BE2C (cell line): ENCODE measurements at regions not wholly inside any gene's neighbourhood (a gene's known extent, or its start where the extent isn't known, plus 50 kb on each side); places are given as distances from the start of the nearest gene placed in this dataset.

ENCODE experiments used
- DNase-seq: peaks from one replicate; pipeline ENCODE4 v3.0.0-alpha.2; 2020
- H3K27me3 ChIP-seq: fragments of 250-450 bp; sonication (Bioruptor Pico); 2 replicates; pipeline ENCODE4 v1.5.1; 2020; ENCODE audit warnings: mild to moderate bottlenecking
- H3K36me3 ChIP-seq: fragments of 250-450 bp; sonication (Bioruptor Pico); 2 replicates; pipeline ENCODE4 v1.5.1; 2020; ENCODE audit warnings: mild to moderate bottlenecking
- H3K4me1 ChIP-seq: fragments of 250-450 bp; sonication (Bioruptor Pico); 2 replicates; pipeline ENCODE4 v1.5.1; 2020
- H3K4me3 ChIP-seq: 2 replicates; pipeline ENCODE4 v1.5.1; 2011; ENCODE audit warnings: low read depth, low read length
- H3K9me3 ChIP-seq: fragments of 250-450 bp; sonication (Bioruptor Pico); 2 replicates; pipeline ENCODE4 v1.5.1; 2020
- TF ChIP-seq, protein P1 (sequence below): IDR thresholded peaks from 2 replicates; pipeline ENCODE4 v1.5.1; 2012; ENCODE audit warnings: mild to moderate bottlenecking, low read depth, low read length

DNA sequence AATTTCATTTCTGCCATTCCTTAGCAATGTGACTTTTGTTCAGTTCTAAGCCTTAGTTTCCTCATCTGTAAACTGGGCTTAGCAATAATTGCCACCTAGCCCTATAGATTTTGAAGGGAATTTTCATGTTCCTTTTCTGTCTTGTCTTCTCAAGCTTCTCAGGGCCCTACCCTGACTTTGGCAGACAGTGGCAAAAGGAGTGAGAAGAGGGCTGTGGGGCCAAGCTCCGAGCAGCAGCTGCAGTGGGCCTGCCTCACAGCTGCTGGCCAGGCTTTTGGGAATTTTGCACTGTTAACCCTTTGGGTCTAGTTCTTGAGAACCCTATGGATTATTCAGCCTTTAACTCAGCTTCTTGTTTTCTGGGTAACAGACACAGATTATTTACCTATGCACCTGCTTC is 67.6 kb upstream of the IGSF1 start:
- DNase-seq: no peak
- Histone ChIP-seq H3K36me3 (no peaks in the 10 kb centered on the region), H3K4me3 (no peak overlapping the region), H3K27me3 (no peaks in the 10 kb centered on the region), H3K9me3 (no peaks in the 10 kb centered on the region), H3K4me1 (no peaks in the 10 kb centered on the region)
- TF ChIP-seq, protein P1, sequence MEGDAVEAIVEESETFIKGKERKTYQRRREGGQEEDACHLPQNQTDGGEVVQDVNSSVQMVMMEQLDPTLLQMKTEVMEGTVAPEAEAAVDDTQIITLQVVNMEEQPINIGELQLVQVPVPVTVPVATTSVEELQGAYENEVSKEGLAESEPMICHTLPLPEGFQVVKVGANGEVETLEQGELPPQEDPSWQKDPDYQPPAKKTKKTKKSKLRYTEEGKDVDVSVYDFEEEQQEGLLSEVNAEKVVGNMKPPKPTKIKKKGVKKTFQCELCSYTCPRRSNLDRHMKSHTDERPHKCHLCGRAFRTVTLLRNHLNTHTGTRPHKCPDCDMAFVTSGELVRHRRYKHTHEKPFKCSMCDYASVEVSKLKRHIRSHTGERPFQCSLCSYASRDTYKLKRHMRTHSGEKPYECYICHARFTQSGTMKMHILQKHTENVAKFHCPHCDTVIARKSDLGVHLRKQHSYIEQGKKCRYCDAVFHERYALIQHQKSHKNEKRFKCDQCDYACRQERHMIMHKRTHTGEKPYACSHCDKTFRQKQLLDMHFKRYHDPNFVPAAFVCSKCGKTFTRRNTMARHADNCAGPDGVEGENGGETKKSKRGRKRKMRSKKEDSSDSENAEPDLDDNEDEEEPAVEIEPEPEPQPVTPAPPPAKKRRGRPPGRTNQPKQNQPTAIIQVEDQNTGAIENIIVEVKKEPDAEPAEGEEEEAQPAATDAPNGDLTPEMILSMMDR: no peak

DNA sequence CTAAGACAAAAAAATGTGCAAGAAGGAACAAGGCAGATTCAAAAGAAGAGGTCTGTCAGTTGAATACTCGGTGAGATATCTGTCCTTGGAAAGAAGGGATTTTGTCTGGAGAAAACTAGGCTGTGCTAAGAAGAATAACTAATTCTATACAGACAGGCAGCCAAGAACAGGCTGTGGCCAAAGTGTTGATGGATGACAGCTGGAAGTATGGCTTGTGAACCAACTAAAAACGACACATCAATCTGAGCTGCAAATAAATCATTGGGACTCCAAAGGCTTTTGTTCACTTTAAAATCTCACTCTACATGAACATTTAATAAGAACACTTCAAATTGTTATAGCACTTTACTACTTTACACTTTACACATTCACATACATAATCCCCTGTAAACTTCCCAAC is 70.5 kb upstream of the IGSF1 start:
- TF ChIP-seq, protein P1: no peak
- Histone ChIP-seq H3K36me3 (no peaks in the 10 kb centered on the region), H3K9me3 (no peaks in the 10 kb centered on the region), H3K27me3 (no peaks in the 10 kb centered on the region), H3K4me3 (no peak overlapping the region), H3K4me1 (no peaks in the 10 kb centered on the region)
- DNase-seq: no peak

DNA sequence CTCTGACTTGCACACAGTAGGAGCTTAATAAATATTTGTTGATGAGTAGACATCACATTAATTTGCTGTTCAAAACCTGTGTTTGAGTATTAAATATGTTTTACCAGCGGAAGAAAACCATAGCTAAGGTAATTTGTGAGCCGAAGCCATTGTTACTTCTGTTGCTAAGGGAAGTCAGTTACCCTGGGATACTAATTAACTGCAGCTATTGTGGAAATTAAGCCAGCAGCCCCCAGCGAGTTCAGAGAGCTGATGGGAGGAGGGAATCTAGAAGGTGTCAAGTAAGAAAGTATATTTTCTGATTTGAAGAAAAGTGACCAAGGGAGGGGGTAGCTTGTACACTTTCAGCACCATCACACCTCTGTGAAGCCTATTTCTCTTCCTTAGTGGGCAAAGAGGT is 76.7 kb upstream of the IGSF1 start:
- TF ChIP-seq, protein P1: no peak
- H3K4me3 ChIP-seq: no peak overlapping the region
- H3K27me3 ChIP-seq: no peaks in the 10 kb centered on the region
- no peak for DNase-seq
- no peaks in the 10 kb centered on the region for H3K4me1 ChIP-seq
- H3K9me3 ChIP-seq: no peaks in the 10 kb centered on the region
- no peaks in the 10 kb centered on the region for H3K36me3 ChIP-seq

DNA sequence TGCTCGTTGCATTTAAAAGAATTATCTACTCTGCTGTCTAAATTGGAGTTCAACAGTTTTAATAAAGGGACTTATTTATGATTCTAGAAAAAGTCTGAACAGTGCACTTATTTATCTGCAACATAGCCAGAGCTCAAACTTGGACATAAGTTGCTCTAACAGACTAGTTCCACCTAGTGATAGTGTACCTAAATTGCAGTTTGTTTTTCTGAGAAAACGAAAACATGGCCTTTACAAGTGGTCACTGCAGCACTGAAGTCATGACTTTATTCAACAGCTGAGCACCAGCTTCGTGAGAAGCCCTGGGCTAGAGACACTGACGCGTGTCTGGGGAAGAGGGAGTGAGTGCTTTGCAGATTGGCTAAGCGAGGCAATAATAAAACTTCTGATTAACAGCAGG is 77.3 kb upstream of the IGSF1 start:
- no peaks in the 10 kb centered on the region for H3K36me3 ChIP-seq
- H3K4me3 ChIP-seq: no peak overlapping the region
- TF ChIP-seq, protein P1: peak; percentile 46
- no peaks in the 10 kb centered on the region for H3K4me1 ChIP-seq
- H3K9me3 ChIP-seq: no peaks in the 10 kb centered on the region
- H3K27me3 ChIP-seq: no peaks in the 10 kb centered on the region
- DNase-seq: no peak

DNA sequence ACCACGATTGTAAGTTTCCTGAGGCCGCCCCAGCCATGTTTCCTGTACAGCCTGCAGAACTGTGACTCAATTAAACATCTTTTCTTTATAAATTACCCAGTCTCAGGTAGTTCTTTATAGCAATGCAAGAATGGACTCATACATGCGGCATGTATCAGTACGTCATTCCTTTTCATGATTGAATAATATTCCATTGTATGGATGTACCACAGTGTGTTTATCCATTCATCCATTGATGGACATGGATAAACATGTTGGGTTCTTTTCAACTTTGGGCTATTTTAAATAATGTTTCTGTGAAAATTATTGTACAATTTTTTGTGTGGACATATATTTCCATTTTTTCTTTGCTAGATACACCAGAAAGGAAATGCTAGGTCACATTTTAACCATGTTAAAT is 99.2 kb upstream of the IGSF1 start:
- H3K27me3 ChIP-seq: no peaks in the 10 kb centered on the region
- H3K9me3 ChIP-seq: no peaks in the 10 kb centered on the region
- no peak for DNase-seq
- H3K36me3 ChIP-seq: no peaks in the 10 kb centered on the region
- no peak overlapping the region for H3K4me3 ChIP-seq
- H3K4me1 ChIP-seq: no peaks in the 10 kb centered on the region
- TF ChIP-seq, protein P1: no peak

DNA sequence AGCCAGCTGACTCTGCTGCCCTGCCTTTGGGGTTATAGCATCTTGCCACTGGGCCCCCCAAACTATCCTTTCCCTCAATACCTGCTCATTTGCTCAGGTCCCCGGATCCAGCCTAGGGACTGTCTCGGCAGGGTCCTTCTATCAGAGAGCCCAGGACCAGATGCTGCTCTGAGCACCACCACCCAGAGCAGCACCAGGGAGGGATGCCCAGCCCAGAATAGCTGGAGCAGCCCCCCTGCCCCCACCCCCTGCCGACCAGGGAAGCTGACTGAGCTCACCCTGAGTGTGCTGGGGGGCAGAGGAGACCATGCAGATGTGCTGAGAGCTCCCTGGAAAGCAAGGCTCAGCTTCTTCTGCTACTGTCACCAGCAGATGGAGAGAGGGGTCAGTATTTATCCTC is 103.6 kb upstream of the IGSF1 start:
- no peaks in the 10 kb centered on the region for H3K27me3 ChIP-seq
- H3K4me3 ChIP-seq: no peak overlapping the region
- H3K36me3 ChIP-seq: no peaks in the 10 kb centered on the region
- no peak for DNase-seq
- no peaks in the 10 kb centered on the region for H3K4me1 ChIP-seq
- TF ChIP-seq, protein P1: no peak
- H3K9me3 ChIP-seq: no peaks in the 10 kb centered on the region
